ENCODE measurements at regions not wholly inside any gene's neighbourhood (a gene's known extent, or its start where the extent isn't known, plus 50 kb on each side); places are given as distances from the start of the nearest gene placed in this dataset.
"Not testable (repeated sequence)": the region's sequence is repeated elsewhere in the genome, so short reads cannot be mapped to it uniquely, and the experiment has no call there.

GRCh38 chr6:11486959-11487358, 50.6 kb upstream of the TMEM170B start:
- no peak for DNase-seq

GRCh38 chr6:11486486-11486885, 51.1 kb upstream of the TMEM170B start:
- no peak for DNase-seq

GRCh38 chr6:11486051-11486450, 51.5 kb upstream of the TMEM170B start:
- DNase-seq, result no peak

- no peak for DNase-seq
Observed at GRCh38 chr6:11485271-11485670, 52.3 kb upstream of the TMEM170B start.

GRCh38 chr6:11484441-11484840, 53.1 kb upstream of the TMEM170B start:
- DNase-seq, result no peak

GRCh38 chr6:11482616-11483015, 54.9 kb upstream of the TMEM170B start:
- DNase-seq, result no peak

GRCh38 chr6:11480541-11480940, 57.0 kb upstream of the TMEM170B start:
- no peak for DNase-seq

GRCh38 chr6:11479296-11479695, 58.3 kb upstream of the TMEM170B start:
- DNase-seq, result no peak

- DNase-seq, result no peak
Observed at GRCh38 chr6:11478586-11478985, 59.0 kb upstream of the TMEM170B start.

- no peak for DNase-seq
Observed at GRCh38 chr6:11475016-11475415, 62.5 kb upstream of the TMEM170B start.

GRCh38 chr6:11473008-11473740, 64.4 kb upstream of the TMEM170B start:
- DNase-seq, result no peak

GRCh38 chr6:11471261-11471660, 66.3 kb upstream of the TMEM170B start:
- DNase-seq, result no peak

GRCh38 chr6:11469684-11470083, 67.9 kb upstream of the TMEM170B start:
- DNase-seq, result no peak

GRCh38 chr6:11468271-11468670, 69.3 kb upstream of the TMEM170B start:
- DNase-seq, result not testable (repeated sequence)

- DNase-seq, result no peak
Observed at GRCh38 chr6:11467364-11467763, 70.2 kb upstream of the TMEM170B start.

- no peak for DNase-seq
Observed at GRCh38 chr6:11463398-11463780, 74.2 kb upstream of the TMEM170B start.

- DNase-seq, result no peak
Observed at GRCh38 chr6:11462742-11463397, 74.7 kb upstream of the TMEM170B start.

GRCh38 chr6:11460837-11461661, 76.5 kb upstream of the TMEM170B start:
- no peak for DNase-seq

- DNase-seq, result no peak
Observed at GRCh38 chr6:11460001-11460668, 77.4 kb upstream of the TMEM170B start.

- DNase-seq, result no peak
Observed at GRCh38 chr6:11459079-11459610, 78.4 kb upstream of the TMEM170B start.

- DNase-seq, result no peak
Observed at GRCh38 chr6:11458509-11458908, 79.0 kb upstream of the TMEM170B start.

- DNase-seq, result not testable (repeated sequence)
Observed at GRCh38 chr6:11457422-11457821, 80.1 kb upstream of the TMEM170B start.

- not testable (repeated sequence) for DNase-seq
Observed at GRCh38 chr6:11452106-11452505, 85.4 kb upstream of the TMEM170B start.
